Retinal pigment epithelial cell (primary cell): ENCODE measurements at regions not wholly inside any gene's neighbourhood (a gene's known extent, or its start where the extent isn't known, plus 50 kb on each side); places are given as distances from the start of the nearest gene placed in this dataset.

ENCODE experiments used
- DNase-seq: peaks from one replicate; pipeline ENCODE4 v3.0.0-alpha.2; 2010; ENCODE audit warnings: low read depth
- H3K4me3 ChIP-seq: 2 replicates; pipeline ENCODE4 v1.5.1; 2011; ENCODE audit warnings: mild to moderate bottlenecking, low read length, control low read depth, moderate library complexity
- TF ChIP-seq, protein P1 (sequence below): conservative IDR thresholded peaks from 2 replicates; pipeline ENCODE4 v1.5.1; 2011; ENCODE audit warnings: low read depth, low read length, control low read depth, inconsistent platforms

DNA sequence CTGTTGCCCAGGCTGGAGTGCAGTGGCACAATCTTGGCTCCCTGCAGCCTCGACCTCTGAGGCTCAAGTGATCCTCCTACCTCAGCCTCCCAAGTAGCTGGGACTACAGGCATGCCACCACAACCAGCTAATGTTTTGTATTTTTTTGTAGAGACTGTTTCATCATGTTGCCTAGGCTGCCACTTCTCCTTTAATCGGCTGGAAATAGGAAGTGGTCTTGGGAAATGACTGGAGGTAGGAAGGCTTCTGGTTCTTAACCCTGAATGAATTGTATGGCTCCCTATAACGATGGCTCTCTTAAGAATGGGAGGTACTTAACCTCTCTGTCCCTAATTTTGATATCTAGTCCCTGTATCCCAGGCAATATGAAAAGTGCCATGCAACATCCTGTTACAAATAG, 113.9 kb upstream of the USP15 start:
- no peak overlapping the region for H3K4me3 ChIP-seq
- DNase-seq: no peak
- TF ChIP-seq, protein P1, sequence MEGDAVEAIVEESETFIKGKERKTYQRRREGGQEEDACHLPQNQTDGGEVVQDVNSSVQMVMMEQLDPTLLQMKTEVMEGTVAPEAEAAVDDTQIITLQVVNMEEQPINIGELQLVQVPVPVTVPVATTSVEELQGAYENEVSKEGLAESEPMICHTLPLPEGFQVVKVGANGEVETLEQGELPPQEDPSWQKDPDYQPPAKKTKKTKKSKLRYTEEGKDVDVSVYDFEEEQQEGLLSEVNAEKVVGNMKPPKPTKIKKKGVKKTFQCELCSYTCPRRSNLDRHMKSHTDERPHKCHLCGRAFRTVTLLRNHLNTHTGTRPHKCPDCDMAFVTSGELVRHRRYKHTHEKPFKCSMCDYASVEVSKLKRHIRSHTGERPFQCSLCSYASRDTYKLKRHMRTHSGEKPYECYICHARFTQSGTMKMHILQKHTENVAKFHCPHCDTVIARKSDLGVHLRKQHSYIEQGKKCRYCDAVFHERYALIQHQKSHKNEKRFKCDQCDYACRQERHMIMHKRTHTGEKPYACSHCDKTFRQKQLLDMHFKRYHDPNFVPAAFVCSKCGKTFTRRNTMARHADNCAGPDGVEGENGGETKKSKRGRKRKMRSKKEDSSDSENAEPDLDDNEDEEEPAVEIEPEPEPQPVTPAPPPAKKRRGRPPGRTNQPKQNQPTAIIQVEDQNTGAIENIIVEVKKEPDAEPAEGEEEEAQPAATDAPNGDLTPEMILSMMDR: no peak

DNA sequence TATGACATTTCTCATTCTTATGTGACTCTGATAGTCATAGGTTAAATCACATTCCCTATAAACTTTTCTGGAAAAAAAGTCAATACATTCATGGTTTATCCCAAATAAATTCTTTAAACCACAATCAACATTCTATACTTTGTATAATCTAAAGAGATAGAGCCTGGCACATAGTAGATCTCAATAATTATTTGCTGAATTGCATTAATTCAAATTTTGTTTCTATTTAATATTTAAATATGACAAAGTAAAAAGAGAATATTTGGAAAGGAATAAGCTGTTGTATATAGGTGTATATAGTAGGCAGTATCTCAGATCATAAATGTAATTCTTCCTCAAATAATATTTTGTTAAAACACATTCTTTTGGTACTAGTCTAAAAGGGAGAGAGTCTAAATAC, 102.2 kb upstream of the USP15 start:
- TF ChIP-seq, protein P1: no peak
- no peak overlapping the region for H3K4me3 ChIP-seq
- DNase-seq: no peak

DNA sequence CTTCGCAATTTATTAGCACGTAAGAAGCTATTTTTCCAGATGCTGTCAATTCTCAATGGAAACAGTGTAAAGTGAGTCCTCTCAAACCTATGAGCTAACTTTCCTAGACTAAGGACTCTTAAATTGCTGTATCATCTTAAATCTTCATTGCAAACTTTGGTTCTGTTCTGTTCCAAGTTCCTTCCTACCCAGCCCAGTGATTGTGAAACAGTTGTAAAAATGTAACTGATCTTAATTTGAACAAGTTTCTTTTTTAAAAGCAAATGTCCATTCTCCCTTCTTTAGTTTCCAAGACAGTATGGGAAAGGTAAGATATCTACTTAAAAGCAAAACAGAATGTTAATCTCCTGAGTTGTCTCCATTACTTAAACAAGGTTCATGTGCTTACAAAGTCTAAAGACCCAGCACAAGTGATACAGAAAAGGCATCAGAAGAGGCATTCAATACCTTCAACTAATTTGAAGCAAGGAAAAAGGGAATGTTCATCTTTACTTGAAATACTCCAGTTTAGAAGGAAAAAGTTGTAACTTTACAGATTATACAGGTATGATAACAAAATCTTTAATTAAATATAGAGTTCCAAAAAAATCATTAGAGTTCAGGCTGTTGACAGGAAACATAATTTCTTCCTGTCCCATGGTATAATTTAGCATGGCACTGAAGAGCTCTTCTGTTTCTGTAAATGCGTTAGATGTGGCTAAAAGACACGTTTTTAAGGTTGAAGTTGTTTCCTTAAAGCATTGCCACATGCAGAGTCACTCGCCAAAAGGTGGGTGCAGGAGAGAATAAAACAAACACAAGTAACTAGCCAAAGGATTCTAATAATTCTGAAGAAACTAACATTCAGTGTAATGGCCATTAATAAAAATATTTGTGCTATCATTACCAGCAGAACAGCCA, 101.5 kb upstream of the USP15 start:
- TF ChIP-seq, protein P1: no peak
- no peak for DNase-seq
- no peak overlapping the region for H3K4me3 ChIP-seq

DNA sequence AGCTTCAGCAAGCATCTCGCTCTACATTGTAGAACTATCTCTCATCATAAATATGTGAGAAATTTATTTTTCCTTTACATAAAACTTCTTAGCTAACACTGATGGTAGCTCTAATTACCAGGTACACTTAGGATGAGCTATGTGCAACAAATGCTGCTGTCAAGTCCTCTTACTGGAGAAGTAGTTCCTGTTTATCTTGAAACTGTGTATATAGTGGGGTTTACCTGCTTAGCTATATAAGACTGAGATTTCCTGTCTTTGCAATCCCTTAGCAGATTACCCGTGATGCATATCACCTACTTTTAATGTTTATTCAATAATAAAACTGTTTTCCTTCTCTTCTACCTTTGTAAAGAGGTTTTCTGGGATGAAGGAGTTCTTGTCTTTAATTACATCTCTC, 98.0 kb upstream of the USP15 start:
- TF ChIP-seq, protein P1: no peak
- no peak for DNase-seq
- H3K4me3 ChIP-seq: no peak overlapping the region

DNA sequence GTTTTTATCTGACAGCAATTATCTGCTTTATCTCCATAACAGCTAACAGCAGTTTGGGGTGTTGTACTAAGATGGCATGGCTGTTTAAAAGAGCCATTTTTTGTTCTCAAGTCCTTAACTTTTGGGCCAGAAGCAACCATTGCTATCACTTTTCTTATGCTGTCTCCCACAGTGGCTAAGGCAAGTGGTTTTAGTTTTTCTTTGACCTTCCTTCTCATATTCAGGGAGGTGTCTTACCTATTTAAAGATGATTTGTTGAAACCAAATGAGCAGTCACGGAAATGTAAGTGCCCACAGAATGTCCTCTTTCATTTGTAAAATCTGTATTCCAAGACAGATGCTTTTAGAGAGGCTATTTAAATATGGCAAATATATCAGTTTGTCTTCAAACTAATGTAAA, 96.8 kb upstream of the USP15 start:
- no peak for DNase-seq
- TF ChIP-seq, protein P1: no peak
- H3K4me3 ChIP-seq: no peak overlapping the region

DNA sequence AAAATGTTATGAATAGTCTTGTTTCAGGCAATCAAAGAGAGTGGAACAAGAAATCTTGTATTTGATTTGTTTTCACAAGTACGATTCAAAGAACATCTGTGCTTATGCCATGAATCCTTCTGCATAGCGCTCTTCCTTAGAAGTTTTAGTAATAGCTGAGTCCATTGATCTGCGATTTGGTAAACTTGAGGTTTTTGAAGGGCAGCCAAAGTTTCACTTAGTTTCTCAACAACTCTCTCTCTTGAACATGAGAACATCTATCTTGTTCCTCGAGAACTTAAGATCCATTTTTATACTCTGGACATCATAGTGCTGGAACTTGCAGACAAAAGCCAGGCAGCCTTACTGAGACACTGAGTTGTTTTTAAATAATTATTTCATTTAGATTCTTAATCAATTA, 96.2 kb upstream of the USP15 start:
- TF ChIP-seq, protein P1: no peak
- no peak for DNase-seq
- no peak overlapping the region for H3K4me3 ChIP-seq

DNA sequence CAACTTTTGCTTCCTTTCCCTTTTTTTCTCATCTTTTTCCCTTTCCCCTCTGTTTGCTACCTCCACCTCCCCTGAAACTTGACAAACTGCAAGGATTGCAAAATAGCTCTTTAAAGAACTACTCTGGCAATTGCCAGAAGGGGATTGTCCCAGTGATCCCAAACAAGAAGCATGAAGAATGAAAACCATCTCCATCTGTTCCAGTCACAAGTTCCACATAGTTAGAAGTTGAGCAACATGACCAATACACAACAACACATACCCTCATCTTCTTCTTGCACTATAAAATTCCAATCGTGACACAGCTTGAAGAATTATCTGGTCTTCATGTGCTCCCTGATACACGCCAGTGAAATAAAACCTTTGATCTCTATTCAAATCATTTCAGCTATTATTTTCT, 93.7 kb upstream of the USP15 start:
- DNase-seq: no peak
- H3K4me3 ChIP-seq: no peak overlapping the region
- TF ChIP-seq, protein P1: no peak
